ENCODE measurements at regions not wholly inside any gene's neighbourhood (a gene's known extent, or its start where the extent isn't known, plus 50 kb on each side); places are given as distances from the start of the nearest gene placed in this dataset.

DNA sequence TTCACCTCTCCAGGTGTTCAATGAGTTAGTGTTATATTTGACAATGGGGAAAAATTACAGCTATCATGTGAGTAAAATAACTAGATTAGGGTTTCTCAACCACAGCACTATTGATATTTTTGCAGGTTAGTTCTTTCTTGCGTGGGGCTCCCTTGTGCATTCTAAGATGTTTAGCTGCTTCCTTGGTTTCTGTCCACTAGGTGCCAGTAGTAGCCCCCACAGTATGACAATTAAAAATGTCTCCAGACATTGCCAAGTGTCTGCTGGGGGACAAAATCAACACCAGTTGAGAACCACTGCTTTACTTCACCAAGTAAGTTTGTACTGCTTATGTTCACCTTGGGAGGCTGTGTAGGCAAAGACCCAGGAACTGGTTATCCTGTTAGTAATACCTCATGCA is 618.7 kb downstream of the EDEM1 start:
- no peak for TF ChIP-seq POLR2A (IDR thresholded peaks at IDR 0.05)
- TF ChIP-seq, protein P1, sequence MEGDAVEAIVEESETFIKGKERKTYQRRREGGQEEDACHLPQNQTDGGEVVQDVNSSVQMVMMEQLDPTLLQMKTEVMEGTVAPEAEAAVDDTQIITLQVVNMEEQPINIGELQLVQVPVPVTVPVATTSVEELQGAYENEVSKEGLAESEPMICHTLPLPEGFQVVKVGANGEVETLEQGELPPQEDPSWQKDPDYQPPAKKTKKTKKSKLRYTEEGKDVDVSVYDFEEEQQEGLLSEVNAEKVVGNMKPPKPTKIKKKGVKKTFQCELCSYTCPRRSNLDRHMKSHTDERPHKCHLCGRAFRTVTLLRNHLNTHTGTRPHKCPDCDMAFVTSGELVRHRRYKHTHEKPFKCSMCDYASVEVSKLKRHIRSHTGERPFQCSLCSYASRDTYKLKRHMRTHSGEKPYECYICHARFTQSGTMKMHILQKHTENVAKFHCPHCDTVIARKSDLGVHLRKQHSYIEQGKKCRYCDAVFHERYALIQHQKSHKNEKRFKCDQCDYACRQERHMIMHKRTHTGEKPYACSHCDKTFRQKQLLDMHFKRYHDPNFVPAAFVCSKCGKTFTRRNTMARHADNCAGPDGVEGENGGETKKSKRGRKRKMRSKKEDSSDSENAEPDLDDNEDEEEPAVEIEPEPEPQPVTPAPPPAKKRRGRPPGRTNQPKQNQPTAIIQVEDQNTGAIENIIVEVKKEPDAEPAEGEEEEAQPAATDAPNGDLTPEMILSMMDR (IDR thresholded peaks at IDR 0.05), result peak in 1 of 3 experiments; percentile 32

Data from testis (tissue), 2 donors.